SU-DHL-6 (cell line): ENCODE measurements at regions not wholly inside any gene's neighbourhood (a gene's known extent, or its start where the extent isn't known, plus 50 kb on each side); places are given as distances from the start of the nearest gene placed in this dataset.
"Not testable (repeated sequence)": the region's sequence is repeated elsewhere in the genome, so short reads cannot be mapped to it uniquely, and the experiment has no call there.

Source experiments
- H2AFZ ChIP-seq: fragments of 200-600 bp; sonication (generic); 2 replicates; pipeline ENCODE4 v1.6.1; 2014; ENCODE audit warnings: low read depth, mild to moderate bottlenecking, moderate library complexity, mixed read lengths, antibody characterized with exemption, low read length; ENCODE audit not compliant: severe bottlenecking
- H3F3A ChIP-seq: fragments of 200-600 bp; shearing (Covaris generic); 2 replicates; pipeline ENCODE4 v1.6.0; 2016; ENCODE audit warnings: antibody characterized with exemption, mild to moderate bottlenecking; ENCODE audit not compliant: insufficient read depth
- H3K27ac ChIP-seq: fragments of 200-600 bp; sonication (generic); 2 replicates; pipeline ENCODE4 v1.5.1; 2016; ENCODE audit warnings: low read depth, mild to moderate bottlenecking, low read length, moderate library complexity, mixed read lengths
- H3K27me3 ChIP-seq: fragments of 200-600 bp; sonication (generic), shearing (Covaris generic); 2 replicates; pipeline ENCODE4 v1.6.0; 2014; ENCODE audit warnings: mild to moderate bottlenecking, low read length
- H3K36me3 ChIP-seq: fragments of 200-600 bp; sonication (generic); 2 replicates; pipeline ENCODE4 v1.6.1; 2014; ENCODE audit warnings: mild to moderate bottlenecking, low read length, mixed read lengths
- H3K4me2 ChIP-seq: fragments of 300-600, 200-600 bp; shearing (Covaris generic), sonication (generic); 2 replicates; pipeline ENCODE4 v1.6.0; 2014; ENCODE audit warnings: low read length, low read depth, mild to moderate bottlenecking; ENCODE audit not compliant: poor library complexity, severe bottlenecking
- H3K4me3 ChIP-seq: fragments of 200-600 bp; sonication (generic); 2 replicates; pipeline ENCODE4 v1.5.1; 2014; ENCODE audit warnings: antibody characterized with exemption, low read length, mild to moderate bottlenecking, mixed read lengths; ENCODE audit not compliant: insufficient read depth, poor library complexity, severe bottlenecking
- H3K79me2 ChIP-seq: fragments of 200-600 bp; sonication (generic); 2 replicates; pipeline ENCODE4 v1.6.1; 2014; ENCODE audit warnings: mild to moderate bottlenecking, low read length, moderate library complexity; ENCODE audit not compliant: insufficient read depth
- H3K9ac ChIP-seq: fragments of 200-600 bp; sonication (generic); 2 replicates; pipeline ENCODE4 v1.7.0; 2014; ENCODE audit warnings: mild to moderate bottlenecking, low read length
- H3K9me2 ChIP-seq: fragments of 200-600 bp; sonication (generic); replicated peaks from 2 replicates; pipeline ENCODE4 v1.6.1; 2014; ENCODE audit warnings: low read length; ENCODE audit not compliant: insufficient read depth
- H3K9me3 ChIP-seq: fragments of 200-600 bp; sonication (generic); 2 replicates; pipeline ENCODE4 v1.6.1; 2014; ENCODE audit warnings: low read length, mixed read lengths; ENCODE audit not compliant: insufficient read depth
- H4K20me1 ChIP-seq: fragments of 200-600 bp; sonication (generic); 2 replicates; pipeline ENCODE4 v1.6.1; 2014; ENCODE audit warnings: low read depth, mild to moderate bottlenecking, antibody characterized with exemption, low read length, moderate library complexity, mixed read lengths
- EZH2phosphoT487 ChIP-seq: fragments of 200-600 bp; sonication (generic), shearing (Covaris generic); conservative IDR thresholded peaks from 2 replicates; pipeline ENCODE4 v1.6.1; 2018; ENCODE audit warnings: mild to moderate bottlenecking, antibody characterized with exemption, low read length, moderate library complexity, mixed read lengths
- TF ChIP-seq, protein P1 (sequence below): fragments of 200-600 bp; sonication (generic); IDR thresholded peaks from one replicate; pipeline ENCODE4 v1.5.1; 2017; ENCODE audit warnings: antibody characterized with exemption, mild to moderate bottlenecking, low read length, moderate library complexity; ENCODE audit not compliant: insufficient read depth, poor library complexity, severe bottlenecking

DNA sequence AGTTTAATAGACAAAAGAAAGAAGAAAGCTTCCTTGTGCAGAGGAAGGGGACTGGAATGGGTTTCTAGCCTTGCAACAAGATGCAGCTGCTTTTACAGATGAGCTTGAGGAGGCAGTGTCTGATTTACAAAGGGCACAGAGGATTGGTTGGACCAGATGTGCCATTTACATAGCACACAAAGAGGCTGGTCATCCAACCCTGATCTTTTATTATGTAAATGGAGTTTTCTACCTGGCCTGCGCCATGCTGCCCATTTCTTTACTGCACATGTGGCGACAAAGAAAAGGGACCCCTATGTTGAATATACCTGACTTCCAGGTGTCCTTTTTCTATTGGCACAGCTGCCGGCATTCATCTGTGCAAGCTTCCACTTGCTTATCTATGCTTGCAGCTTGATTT lies 409.4 kb upstream of the FRG2C start:
- H3K9ac ChIP-seq: no peak overlapping the region
- H3K9me2 ChIP-seq: no peaks in the 10 kb centered on the region
- H3F3A ChIP-seq: no peaks in the 10 kb centered on the region
- no peaks in the 10 kb centered on the region for H3K27me3 ChIP-seq
- TF ChIP-seq, protein P1, sequence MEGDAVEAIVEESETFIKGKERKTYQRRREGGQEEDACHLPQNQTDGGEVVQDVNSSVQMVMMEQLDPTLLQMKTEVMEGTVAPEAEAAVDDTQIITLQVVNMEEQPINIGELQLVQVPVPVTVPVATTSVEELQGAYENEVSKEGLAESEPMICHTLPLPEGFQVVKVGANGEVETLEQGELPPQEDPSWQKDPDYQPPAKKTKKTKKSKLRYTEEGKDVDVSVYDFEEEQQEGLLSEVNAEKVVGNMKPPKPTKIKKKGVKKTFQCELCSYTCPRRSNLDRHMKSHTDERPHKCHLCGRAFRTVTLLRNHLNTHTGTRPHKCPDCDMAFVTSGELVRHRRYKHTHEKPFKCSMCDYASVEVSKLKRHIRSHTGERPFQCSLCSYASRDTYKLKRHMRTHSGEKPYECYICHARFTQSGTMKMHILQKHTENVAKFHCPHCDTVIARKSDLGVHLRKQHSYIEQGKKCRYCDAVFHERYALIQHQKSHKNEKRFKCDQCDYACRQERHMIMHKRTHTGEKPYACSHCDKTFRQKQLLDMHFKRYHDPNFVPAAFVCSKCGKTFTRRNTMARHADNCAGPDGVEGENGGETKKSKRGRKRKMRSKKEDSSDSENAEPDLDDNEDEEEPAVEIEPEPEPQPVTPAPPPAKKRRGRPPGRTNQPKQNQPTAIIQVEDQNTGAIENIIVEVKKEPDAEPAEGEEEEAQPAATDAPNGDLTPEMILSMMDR: no peak
- TF ChIP-seq EZH2phosphoT487: no peak
- H2AFZ ChIP-seq: no peak overlapping the region
- H3K4me2 ChIP-seq: no peak overlapping the region
- no peaks in the 10 kb centered on the region for H3K9me3 ChIP-seq
- no peaks in the 10 kb centered on the region for H3K79me2 ChIP-seq
- no peak overlapping the region for H3K4me3 ChIP-seq
- H4K20me1 ChIP-seq: no peaks in the 10 kb centered on the region
- H3K36me3 ChIP-seq: no peaks in the 10 kb centered on the region
- no peak overlapping the region for H3K27ac ChIP-seq

DNA sequence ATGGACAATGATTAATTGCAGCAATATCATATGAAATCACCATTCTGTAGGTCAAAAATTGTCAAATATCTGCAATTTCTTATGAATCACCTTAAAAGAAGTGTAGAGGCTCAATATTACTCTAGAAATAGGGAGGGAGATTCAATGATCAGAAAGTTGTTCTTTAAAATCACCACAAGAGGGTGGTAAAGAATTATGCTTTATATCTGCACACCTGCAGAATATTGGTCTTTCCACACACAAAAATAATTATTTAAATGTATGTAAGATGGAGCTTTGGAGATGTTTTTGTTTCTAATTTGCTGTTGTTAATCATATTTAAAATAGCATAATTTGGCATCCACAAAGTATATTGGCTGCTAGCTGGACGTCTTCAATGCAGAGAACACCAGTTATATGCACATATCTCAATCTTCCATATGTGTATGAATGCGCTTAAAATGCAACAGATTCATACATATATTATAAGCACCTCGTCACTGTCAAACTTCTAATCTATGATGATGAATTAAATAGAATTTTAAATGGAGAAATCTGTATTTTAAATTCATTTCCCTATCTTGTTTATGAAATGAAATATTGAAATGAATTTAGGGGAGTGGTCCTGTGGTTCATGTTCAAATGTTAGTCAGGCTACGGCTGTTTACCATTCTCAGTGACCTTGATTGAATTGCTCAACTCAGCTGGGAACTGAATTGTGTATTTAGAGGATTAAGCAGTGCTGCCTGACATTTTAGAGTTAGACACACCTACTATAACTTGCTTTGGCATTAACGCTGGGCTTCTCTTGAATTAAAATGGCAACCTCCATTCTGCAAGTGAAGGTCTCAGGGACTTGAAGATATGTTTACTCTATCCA lies 405.1 kb upstream of the FRG2C start:
- H3K27me3 ChIP-seq, H3K9ac ChIP-seq, H3F3A ChIP-seq: not testable (repeated sequence)

GRCh38 chr3:75260975-75261374 lies 403.2 kb upstream of the FRG2C start:
- not testable (repeated sequence) for H2AFZ ChIP-seq

More for the DNA sequence above, 405.1 kb upstream of the FRG2C start:
- H3K79me2 ChIP-seq, H3K9me2 ChIP-seq, H3K4me3 ChIP-seq, H3K9me3 ChIP-seq, H3K4me2 ChIP-seq, H2AFZ ChIP-seq, H4K20me1 ChIP-seq, H3K36me3 ChIP-seq, H3K27ac ChIP-seq: not testable (repeated sequence)

GRCh38 chr3:75262661-75263060 lies 401.5 kb upstream of the FRG2C start:
- Histone ChIP-seq H3K79me2 (no peaks in the 10 kb centered on the region), H3K4me2 (no peak overlapping the region), H3F3A (no peaks in the 10 kb centered on the region), H2AFZ (no peak overlapping the region), H4K20me1 (no peaks in the 10 kb centered on the region), H3K9ac (no peak overlapping the region), H3K27ac (no peak overlapping the region), H3K36me3 (no peaks in the 10 kb centered on the region), H3K4me3 (no peak overlapping the region), H3K9me2 (no peaks in the 10 kb centered on the region), H3K27me3 (no peaks in the 10 kb centered on the region), H3K9me3 (no peaks in the 10 kb centered on the region)
- TF ChIP-seq EZH2phosphoT487: no peak
- TF ChIP-seq, protein P1: no peak

More at GRCh38 chr3:75260975-75261374, 403.2 kb upstream of the FRG2C start:
- not testable (repeated sequence) for H3K27ac ChIP-seq, H3K4me2 ChIP-seq, H3K27me3 ChIP-seq, H3F3A ChIP-seq, H3K36me3 ChIP-seq, H3K9me2 ChIP-seq, H3K9me3 ChIP-seq, H3K9ac ChIP-seq, H3K79me2 ChIP-seq, H3K4me3 ChIP-seq, H4K20me1 ChIP-seq
